Endothelial cell (in vitro differentiated cells): ENCODE measurements at regions not wholly inside any gene's neighbourhood (a gene's known extent, or its start where the extent isn't known, plus 50 kb on each side); places are given as distances from the start of the nearest gene placed in this dataset.

Source experiments
- DNase-seq: peaks from one replicate; pipeline ENCODE4 v3.0.0; 2021; ENCODE audit warnings: low spot score
- H3K27ac Mint-ChIP-seq: one replicate; pipeline ENCODE4 v1.8.0; 2021; ENCODE audit warnings: mixed read lengths, inconsistent platforms; ENCODE audit not compliant: unreplicated experiment
- H3K27me3 Mint-ChIP-seq: one replicate; pipeline ENCODE4 v1.8.0; 2021; ENCODE audit warnings: mild to moderate bottlenecking, moderate library complexity, mixed read lengths, inconsistent platforms; ENCODE audit not compliant: unreplicated experiment
- H3K36me3 Mint-ChIP-seq: one replicate; pipeline ENCODE4 v1.8.0; 2021; ENCODE audit warnings: mild to moderate bottlenecking, low read depth, mixed read lengths, inconsistent platforms; ENCODE audit not compliant: unreplicated experiment
- H3K4me1 Mint-ChIP-seq: one replicate; pipeline ENCODE4 v1.8.0; 2021; ENCODE audit warnings: mild to moderate bottlenecking, mixed read lengths, inconsistent platforms; ENCODE audit not compliant: unreplicated experiment
- H3K4me3 Mint-ChIP-seq: one replicate; pipeline ENCODE4 v1.8.0; 2021; ENCODE audit warnings: mild to moderate bottlenecking, mixed read lengths, inconsistent platforms; ENCODE audit not compliant: unreplicated experiment
- H3K9me3 Mint-ChIP-seq: one replicate; pipeline ENCODE4 v1.8.0; 2021; ENCODE audit warnings: mixed read lengths, inconsistent platforms; ENCODE audit not compliant: unreplicated experiment
- CTCF ChIP-seq: fragments of 200-600 bp; sonication (generic); IDR thresholded peaks from one replicate; pipeline ENCODE4 v1.5.0; 2021; ENCODE audit warnings: antibody characterized with exemption; ENCODE audit not compliant: unreplicated experiment

GRCh38 chr15:39323706-39324105 is 257.2 kb upstream of the THBS1 start:
- no peaks in the 10 kb centered on the region for H3K36me3 Mint-ChIP-seq
- peaks cover 1% of the 10 kb centered on the region for H3K27me3 Mint-ChIP-seq
- no peak for TF ChIP-seq CTCF
- H3K9me3 Mint-ChIP-seq, result no peaks in the 10 kb centered on the region
- no peaks in the 10 kb centered on the region for H3K4me1 Mint-ChIP-seq
- no peak for DNase-seq
- no peak overlapping the region for H3K4me3 Mint-ChIP-seq
- H3K27ac Mint-ChIP-seq, result no peak overlapping the region

GRCh38 chr15:39326306-39326975 is 254.4 kb upstream of the THBS1 start:
- TF ChIP-seq CTCF, result no peak
- Mint-ChIP-seq H3K36me3 (no peaks in the 10 kb centered on the region), H3K4me3 (no peak overlapping the region), H3K9me3 (no peaks in the 10 kb centered on the region), H3K27ac (no peak overlapping the region), H3K4me1 (no peaks in the 10 kb centered on the region), H3K27me3 (no peaks in the 10 kb centered on the region)
- DNase-seq, result no peak

- Mint-ChIP-seq H3K27ac (no peak overlapping the region), H3K4me3 (no peak overlapping the region), H3K27me3 (no peaks in the 10 kb centered on the region), H3K36me3 (no peaks in the 10 kb centered on the region), H3K4me1 (no peaks in the 10 kb centered on the region), H3K9me3 (no peaks in the 10 kb centered on the region)
- no peak for DNase-seq
- TF ChIP-seq CTCF, result no peak
Observed at GRCh38 chr15:39327005-39327730, 253.7 kb upstream of the THBS1 start.

GRCh38 chr15:39330061-39330460 is 250.8 kb upstream of the THBS1 start:
- no peak for DNase-seq
- H3K27ac Mint-ChIP-seq, result no peak overlapping the region
- no peaks in the 10 kb centered on the region for H3K4me1 Mint-ChIP-seq
- no peaks in the 10 kb centered on the region for H3K27me3 Mint-ChIP-seq
- H3K4me3 Mint-ChIP-seq, result no peak overlapping the region
- no peaks in the 10 kb centered on the region for H3K36me3 Mint-ChIP-seq
- no peak for TF ChIP-seq CTCF
- no peaks in the 10 kb centered on the region for H3K9me3 Mint-ChIP-seq

GRCh38 chr15:39331584-39331983 is 249.3 kb upstream of the THBS1 start:
- Mint-ChIP-seq H3K9me3 (no peaks in the 10 kb centered on the region), H3K4me3 (no peak overlapping the region), H3K4me1 (no peaks in the 10 kb centered on the region)

More at GRCh38 chr15:39331584-39331983, 249.3 kb upstream of the THBS1 start:
- TF ChIP-seq CTCF, result no peak
- no peak overlapping the region for H3K27ac Mint-ChIP-seq
- no peaks in the 10 kb centered on the region for H3K27me3 Mint-ChIP-seq
- no peak for DNase-seq
- no peaks in the 10 kb centered on the region for H3K36me3 Mint-ChIP-seq
